SK-N-SH (cell line): ENCODE measurements at regions not wholly inside any gene's neighbourhood (a gene's known extent, or its start where the extent isn't known, plus 50 kb on each side); places are given as distances from the start of the nearest gene placed in this dataset.

Experiments
- CTCF ChIA-PET: fragments of 300-600, 350-600 bp; formaldehyde crosslinking; extraction: SDS; loops from one replicate; lab custom pipeline; 2021; lab: Yijun Ruan, JAX
- POLR2A ChIA-PET: fragments of 350-600 bp; sonication (Branson Sonifier 250); formaldehyde crosslinking; extraction: SDS; loops from one replicate; lab custom pipeline; 2020; ENCODE audit warnings: antibody characterized with exemption, inconsistent platforms; lab: Yijun Ruan, JAX
- DNase-seq: peaks from one replicate; pipeline ENCODE4 v3.0.0; 2012
- H2AFZ ChIP-seq: fragments of 200-600 bp; sonication (generic); 2 replicates; pipeline ENCODE4 v1.8.1; 2016; ENCODE audit warnings: antibody characterized with exemption, mild to moderate bottlenecking, low read depth
- H3F3A ChIP-seq: fragments of 200-600 bp; sonication (generic); replicated peaks from 2 replicates; pipeline ENCODE3; 2016; ENCODE audit warnings: antibody characterized with exemption, mild to moderate bottlenecking; ENCODE audit not compliant: insufficient read depth
- H3K27ac ChIP-seq, 2 experiments: fragments of 200-500 bp in 1 of 2; fragments of 200-600 bp in 1 of 2; sonication (Bioruptor generic) in 1 of 2; sonication (generic), shearing (Covaris generic) in 1 of 2; 2 replicates each; pipeline versions ENCODE4 v1.5.1 to v1.6.1; 2014 to 2016; ENCODE audit warnings: low read depth in 2 of 2, inconsistent platforms in 1 of 2, low read length in 1 of 2, mild to moderate bottlenecking in 1 of 2, mixed read lengths in 1 of 2
- H3K27me3 ChIP-seq: fragments of 200-600 bp; sonication (generic), shearing (Covaris generic); 2 replicates; pipeline ENCODE4 v1.6.1; 2016; ENCODE audit warnings: mixed run types; ENCODE audit not compliant: insufficient read depth
- H3K36me3 ChIP-seq, 2 experiments: fragments of 200-500 bp in 1 of 2; fragments of 200-600 bp in 1 of 2; sonication (Bioruptor generic) in 1 of 2; sonication (generic) in 1 of 2; replicated peaks in 1 of 2; 2 replicates each; pipeline versions ENCODE3 to v1.5.1; 2014 to 2016; ENCODE audit warnings: low read length in 1 of 2, mild to moderate bottlenecking in 1 of 2; ENCODE audit not compliant: insufficient read depth in 2 of 2, control insufficient read depth in 1 of 2
- H3K4me1 ChIP-seq, 2 experiments: fragments of 200-500 bp in 1 of 2; fragments of 200-600 bp in 1 of 2; sonication (Bioruptor generic) in 1 of 2; sonication (generic), shearing (Covaris generic) in 1 of 2; 2 replicates each; pipeline versions ENCODE4 v1.5.1 to v1.6.1; 2014 to 2016; ENCODE audit warnings: low read depth in 1 of 2, low read length in 1 of 2, mixed run types in 1 of 2; ENCODE audit not compliant: insufficient read depth in 2 of 2, control insufficient read depth in 1 of 2
- H3K4me2 ChIP-seq: fragments of 200-600 bp; sonication (generic), shearing (Covaris generic); 2 replicates; pipeline ENCODE4 v1.6.1; 2017; ENCODE audit warnings: mixed run types
- H3K4me3 ChIP-seq, 2 experiments: fragments of 200-500 bp in 1 of 2; fragments of 200-600 bp in 1 of 2; sonication (Bioruptor generic) in 1 of 2; sonication (generic), shearing (Covaris generic) in 1 of 2; 2 replicates each; pipeline versions ENCODE4 v1.5.1 to v1.8.1; 2014 to 2016; ENCODE audit warnings: low read depth in 2 of 2, inconsistent platforms in 1 of 2, low read length in 1 of 2, mild to moderate bottlenecking in 1 of 2, mixed read lengths in 1 of 2, moderate library complexity in 1 of 2
- H3K79me2 ChIP-seq: fragments of 200-600 bp; sonication (generic); 2 replicates; pipeline ENCODE4 v1.8.1; 2017; ENCODE audit warnings: mild to moderate bottlenecking; ENCODE audit not compliant: insufficient read depth
- H3K9ac ChIP-seq: fragments of 200-600 bp; sonication (generic); 2 replicates; pipeline ENCODE4 v1.6.1; 2017; ENCODE audit warnings: mixed run types
- H3K9me2 ChIP-seq: fragments of 200-600 bp; sonication (generic); 2 replicates; pipeline ENCODE4 v1.6.1; 2017; ENCODE audit warnings: mixed run types
- H3K9me3 ChIP-seq: fragments of 200-600 bp; sonication (generic); 2 replicates; pipeline ENCODE4 v1.6.1; 2017; ENCODE audit warnings: mixed run types, mild to moderate bottlenecking, moderate library complexity
- H4K20me1 ChIP-seq: fragments of 200-600 bp; sonication (generic); 2 replicates; pipeline ENCODE4 v1.6.1; 2017; ENCODE audit warnings: mild to moderate bottlenecking, mixed run types; ENCODE audit not compliant: insufficient read depth
- CHD2 ChIP-seq: fragments of 150-350 bp; IDR thresholded peaks from 2 replicates; pipeline ENCODE4 v1.6.1; 2018; ENCODE audit warnings: low read length; ENCODE audit not compliant: partially characterized antibody
- GABPA ChIP-seq: IDR thresholded peaks from 2 replicates; pipeline ENCODE4 v1.4.0; 2012; ENCODE audit warnings: low read depth, mild to moderate bottlenecking
- NFIC ChIP-seq: IDR thresholded peaks from 2 replicates; pipeline ENCODE4 v1.4.0; 2012; ENCODE audit warnings: borderline replicate concordance
- NRF1 ChIP-seq: IDR thresholded peaks from 2 replicates; pipeline ENCODE4 v1.6.1; 2012; ENCODE audit warnings: low read depth, mild to moderate bottlenecking, low read length
- RFX5 ChIP-seq: IDR thresholded peaks from 2 replicates; pipeline ENCODE4 v1.6.1; 2012; ENCODE audit warnings: mild to moderate bottlenecking, improper control_type of control experiment, low read length
- RXRA ChIP-seq: IDR thresholded peaks from 2 replicates; pipeline ENCODE4 v1.4.0; 2012; ENCODE audit warnings: low read depth, mild to moderate bottlenecking, borderline replicate concordance
- TEAD4 ChIP-seq: IDR thresholded peaks from 2 replicates; pipeline ENCODE4 v1.4.0; 2012; ENCODE audit warnings: mild to moderate bottlenecking, borderline replicate concordance; ENCODE audit not compliant: insufficient read depth
- USF2 ChIP-seq: fragments of 150-350 bp; IDR thresholded peaks from 2 replicates; pipeline ENCODE4 v1.6.1; 2017; ENCODE audit warnings: antibody characterized with exemption, low read length, low read depth, borderline replicate concordance
- ZBTB33 ChIP-seq: IDR thresholded peaks from 2 replicates; pipeline ENCODE4 v1.4.0; 2012; ENCODE audit warnings: low read depth, borderline replicate concordance
- WGBS: methylation state at CpG from one replicate; pipeline ENCODE4 v1.1.6; 2017; ENCODE audit warnings: low lambda C conversion rate; 5-methylcytosine and 5-hydroxymethylcytosine counted together

- TF ChIP-seq USF2 (no peak), CHD2 (no peak), GABPA (no peak), RXRA (no peak), NRF1 (no peak)
Observed at GRCh38 chr7:10677668-10678232, 295.9 kb upstream of the PHF14 start (continued).

- WGBS = 28% methylated on average over 4 of the region's 5 CpGs
- Histone ChIP-seq H4K20me1 (no peaks in the 10 kb centered on the region), H3K4me3 (no peak overlapping the region), H3K4me2 (no peak overlapping the region), H3K27ac (no peak overlapping the region), H3K9ac (no peak overlapping the region), H3K9me3 (no peaks in the 10 kb centered on the region), H2AFZ (no peak overlapping the region), H3K4me1 (no peaks in the 10 kb centered on the region; a peak in 1 of 4 replicates), H3K27me3 (no peaks in the 10 kb centered on the region), H3K36me3 (no peaks in the 10 kb centered on the region), H3K9me2 (no peaks in the 10 kb centered on the region), H3K79me2 (no peaks in the 10 kb centered on the region), H3F3A (no peaks in the 10 kb centered on the region)
- DNase-seq = no peak
- TF ChIP-seq TEAD4 (no peak), RFX5 (no peak), NFIC (no peak)
- CTCF ChIA-PET = interaction anchor here (0.6 to 0.9 kb wide), 2 partner anchors 25 to 92 kb away, joined by 3 read pairs; no protein-coding TSS in a partner anchor
- POLR2A ChIA-PET = no interaction called here
Observed at GRCh38 chr7:10684606-10685005, 289.1 kb upstream of the PHF14 start.

GRCh38 chr7:10685040-10685439, 288.6 kb upstream of the PHF14 start:
- no peaks in the 10 kb centered on the region; a peak in 1 of 4 replicates for H3K4me1 ChIP-seq
- H3K9me3 ChIP-seq = no peaks in the 10 kb centered on the region
- H3K9me2 ChIP-seq = no peaks in the 10 kb centered on the region
- TF ChIP-seq GABPA (no peak), ZBTB33 (no peak), NFIC (no peak)
- no peaks in the 10 kb centered on the region for H3K36me3 ChIP-seq
- DNase-seq = no peak
- H3K4me2 ChIP-seq = no peak overlapping the region
- H3K27ac ChIP-seq = no peak overlapping the region
- ChIA-PET POLR2A (no interaction called here), CTCF (interaction anchor here (0.6 to 0.9 kb wide), 3 partner anchors 13 to 92 kb away, joined by 3 to 4 read pairs (median 3); no protein-coding TSS in a partner anchor)
- no peaks in the 10 kb centered on the region for H4K20me1 ChIP-seq
- H3K79me2 ChIP-seq = no peaks in the 10 kb centered on the region
- no peak overlapping the region for H3K4me3 ChIP-seq
- no peaks in the 10 kb centered on the region for H3K27me3 ChIP-seq
- H3F3A ChIP-seq = no peaks in the 10 kb centered on the region
- H3K9ac ChIP-seq = no peak overlapping the region
- H2AFZ ChIP-seq = no peak overlapping the region
